ENCODE measurements at regions not wholly inside any gene's neighbourhood (a gene's known extent, or its start where the extent isn't known, plus 50 kb on each side); places are given as distances from the start of the nearest gene placed in this dataset.

DNA sequence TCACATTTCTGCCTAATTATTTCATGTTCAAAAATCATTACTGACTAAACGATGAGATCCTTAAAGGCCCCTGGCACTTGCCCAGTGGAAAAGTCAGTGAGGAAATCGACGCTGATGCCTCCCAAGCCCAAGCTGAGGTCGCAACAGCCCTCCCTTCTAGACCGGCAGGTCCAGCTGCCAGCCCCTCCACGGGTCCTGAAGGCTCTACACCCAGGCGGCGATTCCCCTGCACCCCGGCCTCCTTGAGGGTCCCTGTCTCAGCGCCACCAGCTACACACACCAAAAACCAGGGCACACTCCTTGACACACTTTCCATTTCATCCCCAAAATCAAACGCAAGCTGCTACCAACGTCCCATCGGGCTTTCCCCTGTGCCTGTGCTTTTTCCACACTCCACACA, 200.1 kb upstream of the RNF32 start:
- DNase-seq, result no peak

DNA sequence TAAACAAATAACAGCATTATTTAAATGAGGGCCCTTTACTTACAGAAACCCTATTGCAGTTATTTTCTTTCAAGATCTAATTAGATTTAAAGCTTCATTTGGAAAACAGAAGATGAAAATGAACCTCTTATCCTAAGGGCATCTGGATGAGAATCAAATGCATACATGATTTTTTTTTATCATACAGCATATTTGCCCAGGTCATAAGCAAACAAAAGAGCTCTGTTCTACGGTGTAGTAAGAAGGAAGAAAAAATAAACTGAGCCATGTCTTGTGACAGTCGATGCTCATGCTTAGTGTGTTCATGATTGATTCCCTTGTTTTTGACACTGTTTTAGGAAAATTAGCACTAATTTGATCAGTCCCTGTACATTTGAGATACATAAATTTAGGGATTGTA, 202.6 kb upstream of the RNF32 start:
- no peak for DNase-seq

DNA sequence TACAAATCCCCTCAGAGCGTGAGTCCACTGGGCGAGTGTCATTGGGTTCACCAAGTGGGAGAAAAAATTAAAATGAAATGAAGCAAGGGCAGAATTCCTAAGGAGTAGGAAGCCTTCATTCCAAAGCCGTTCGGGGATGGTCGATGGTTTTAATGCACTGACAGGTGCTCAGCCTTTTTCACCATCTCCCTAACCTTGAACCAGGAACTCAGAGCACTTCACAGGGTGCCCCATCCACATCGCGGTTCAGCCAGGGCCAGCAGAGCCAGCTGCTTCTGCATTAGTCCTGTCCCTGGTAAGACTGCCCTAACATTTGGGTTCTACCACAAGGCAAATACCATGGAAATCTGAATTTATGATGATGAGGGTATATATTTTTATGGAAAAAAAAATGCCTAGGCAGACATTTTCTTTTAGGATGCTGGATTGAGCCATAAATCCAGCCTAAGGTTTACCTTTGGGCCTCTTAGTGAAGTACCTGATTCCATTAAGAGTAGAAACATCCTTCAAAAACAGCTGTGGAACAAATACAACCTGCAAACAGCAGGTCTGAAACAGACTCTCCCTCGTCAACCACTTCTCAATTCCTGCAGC, 203.5 kb upstream of the RNF32 start:
- DNase-seq, result no peak

DNA sequence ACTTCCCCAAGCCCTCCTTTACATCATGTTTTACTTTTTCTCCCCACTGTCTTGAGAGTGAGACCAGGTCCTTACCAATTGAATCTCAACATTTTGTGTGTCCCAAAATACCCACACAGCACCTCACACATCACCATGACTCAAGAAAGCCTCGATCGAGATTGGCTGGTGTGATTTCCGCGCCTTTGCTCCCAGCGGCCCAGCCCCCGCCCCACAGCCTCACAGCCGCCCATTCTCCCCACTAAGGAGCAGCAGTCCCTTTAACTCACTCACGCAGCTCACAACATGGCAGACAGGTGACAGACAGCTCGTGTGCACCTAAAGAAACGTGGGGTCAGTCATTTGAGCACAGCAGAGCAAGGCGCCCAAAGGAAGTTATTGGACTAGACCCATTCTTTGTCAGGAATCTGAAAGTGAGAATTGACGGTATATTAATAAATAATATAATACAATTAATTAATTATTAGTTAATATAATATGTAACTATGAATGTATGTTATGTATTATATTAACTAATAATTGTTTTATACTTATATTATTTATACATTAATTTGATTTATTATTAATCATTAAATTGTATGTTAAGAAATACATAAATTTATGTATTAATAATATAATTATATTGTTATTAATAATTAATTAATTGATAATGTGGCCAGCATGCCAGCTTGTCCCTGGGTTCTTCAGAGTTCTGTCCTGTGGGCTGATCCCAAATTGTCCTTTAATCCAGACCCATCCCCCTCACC, 204.9 kb upstream of the RNF32 start:
- no peak for DNase-seq

DNA sequence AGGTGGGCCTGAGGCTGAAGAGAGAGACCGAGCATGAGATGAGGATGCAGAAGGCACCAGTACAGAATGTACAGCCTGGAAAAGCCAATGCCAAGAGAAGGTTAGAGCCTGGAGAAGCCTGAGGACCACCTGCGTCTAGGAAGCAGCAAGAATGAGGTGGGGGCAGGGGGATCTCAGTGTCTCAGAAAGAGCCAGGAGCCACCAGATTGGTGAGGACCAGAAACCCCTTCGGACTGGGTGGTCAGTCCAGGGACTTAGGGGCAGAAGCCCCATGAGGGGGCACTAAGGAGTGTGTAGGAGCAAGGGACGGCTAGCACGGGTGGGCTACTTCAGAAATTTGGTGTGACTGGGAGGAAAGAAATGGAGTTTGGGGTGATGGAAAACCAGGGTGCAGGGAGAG, 205.9 kb upstream of the RNF32 start:
- no peak for DNase-seq

DNA sequence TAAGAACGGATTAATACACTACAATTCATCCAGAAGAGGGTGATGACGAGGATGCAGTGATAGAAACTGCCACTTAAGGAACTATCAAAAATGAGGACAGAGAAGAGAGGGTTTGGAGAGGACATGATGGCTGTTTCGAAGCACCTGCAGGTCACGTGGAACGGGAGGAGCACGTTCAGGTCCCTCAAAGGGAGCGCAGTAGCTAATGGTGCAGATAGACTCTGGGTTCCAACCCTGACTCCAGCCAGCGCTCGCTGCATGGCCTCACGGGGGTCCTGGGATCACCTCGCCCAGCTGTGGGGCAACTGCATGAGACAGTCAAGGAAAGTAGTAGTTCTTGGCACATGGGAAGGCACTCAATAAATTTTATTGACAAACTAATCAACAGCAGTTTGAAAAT, 208.6 kb upstream of the RNF32 start:
- no peak for DNase-seq

DNA sequence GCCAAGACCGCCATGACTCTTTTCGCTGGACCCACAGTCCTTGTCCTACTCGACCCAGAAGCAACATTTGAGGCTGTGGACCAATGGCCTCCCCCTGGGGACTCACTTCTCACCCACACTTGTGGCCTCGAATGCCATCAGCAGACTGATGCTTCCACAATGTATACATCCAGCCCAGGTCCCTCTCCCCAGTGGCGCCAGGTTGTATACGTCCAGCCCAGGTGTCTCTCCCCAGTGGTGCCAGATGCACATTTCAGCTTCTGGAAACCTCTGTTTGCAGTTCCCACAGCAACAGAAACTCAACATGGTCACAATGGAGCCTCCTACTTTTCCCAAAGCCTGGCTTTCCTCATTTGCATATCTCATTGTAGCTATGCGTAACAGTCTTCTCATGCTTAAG, 210.5 kb upstream of the RNF32 start:
- DNase-seq, result no peak

DNA sequence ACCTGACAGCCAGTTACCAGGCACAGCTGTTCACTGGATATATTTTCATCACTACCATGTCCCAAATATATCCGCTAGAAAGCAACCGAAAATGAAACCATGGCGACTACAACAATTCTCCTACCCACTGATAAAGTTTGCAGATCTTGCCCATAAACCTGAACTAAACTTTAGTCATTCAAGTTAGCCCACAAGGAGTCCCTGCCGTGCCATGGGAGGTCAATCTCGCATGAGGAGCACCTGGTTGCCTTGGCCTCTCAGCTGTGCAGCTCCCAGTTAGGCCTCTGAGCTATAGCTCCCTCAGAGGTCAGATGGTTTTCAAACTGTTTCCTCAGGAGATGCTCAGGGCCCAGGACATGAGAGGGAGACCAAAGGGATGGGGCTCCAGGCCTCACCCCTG, 211.1 kb upstream of the RNF32 start:
- no peak for DNase-seq

DNA sequence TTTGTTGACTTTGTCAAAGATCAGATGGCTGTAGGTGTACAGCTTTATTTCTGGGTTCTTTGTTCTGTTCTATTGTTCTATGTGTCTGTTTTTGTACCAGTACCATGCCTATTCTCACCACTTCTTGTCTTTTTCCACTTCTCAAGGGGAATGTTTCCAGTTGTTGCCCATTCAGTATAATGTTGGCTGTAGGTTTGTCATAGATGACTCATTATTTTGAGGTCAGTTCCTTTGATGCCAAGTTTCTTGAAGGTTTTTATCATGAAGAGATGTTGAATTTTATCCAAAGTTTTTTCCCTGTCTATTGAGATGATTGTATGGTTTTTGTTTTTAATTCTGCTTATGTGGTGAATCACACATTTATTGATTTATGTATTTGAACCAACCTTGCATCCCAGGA, 216.7 kb upstream of the RNF32 start:
- DNase-seq, result no peak

DNA sequence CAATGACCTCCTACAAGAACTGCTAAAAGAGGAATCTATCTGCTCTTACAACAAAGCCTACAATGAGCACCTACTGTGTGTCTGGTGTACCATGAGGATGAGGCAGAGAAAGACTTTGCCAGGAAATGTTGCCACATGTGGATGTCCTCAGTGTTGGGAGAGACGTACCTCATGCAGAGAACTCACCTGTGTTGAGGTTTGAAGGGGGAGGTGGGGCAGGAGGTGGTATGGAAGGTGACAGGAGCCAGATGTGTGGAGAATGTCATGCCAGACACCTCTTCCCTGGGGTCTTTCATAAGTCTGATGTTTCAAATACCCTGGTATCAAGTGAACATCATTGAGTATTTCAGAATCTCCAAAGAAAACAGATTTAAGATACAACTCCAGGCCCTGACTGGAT, 220.1 kb upstream of the RNF32 start:
- no peak for DNase-seq

DNA sequence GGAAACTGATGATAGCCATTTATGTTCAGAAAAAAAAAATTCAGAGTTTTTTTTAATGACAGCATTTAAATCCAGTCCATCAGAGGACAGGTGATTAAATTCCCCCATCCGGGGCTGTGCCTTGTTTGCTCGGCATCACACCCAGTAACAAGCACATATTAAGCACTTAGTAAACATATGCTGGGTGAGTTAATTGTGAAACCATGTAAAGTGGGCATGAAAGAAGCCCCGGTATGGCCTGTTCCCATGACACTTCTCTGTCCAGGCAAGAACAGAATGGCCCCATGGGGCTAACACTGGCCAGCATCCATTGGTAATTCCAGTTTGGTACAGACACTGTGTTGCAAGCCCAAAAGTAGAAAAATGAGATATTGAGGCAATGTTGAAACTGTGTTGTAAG, 220.8 kb upstream of the RNF32 start:
- DNase-seq, result no peak

DNA sequence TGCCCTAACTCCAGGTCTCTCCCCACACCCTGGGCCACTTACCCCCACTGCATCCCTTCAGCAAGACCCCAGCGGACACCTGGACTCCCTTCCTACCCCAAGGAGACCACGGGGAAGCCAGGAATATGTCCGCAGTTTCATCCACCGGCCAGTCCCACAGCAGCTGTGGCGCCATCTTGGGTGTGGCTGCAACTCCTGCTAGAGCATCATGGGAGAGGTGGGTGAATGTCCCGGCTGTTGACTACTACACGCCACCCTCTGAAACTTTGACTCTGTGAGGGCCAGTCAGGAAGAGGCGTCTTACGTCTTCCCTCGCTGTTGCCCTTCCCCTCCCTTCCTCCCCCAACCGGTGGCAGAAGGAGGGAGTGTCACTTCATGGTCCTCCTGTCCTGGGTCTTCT, 238.3 kb upstream of the RNF32 start:
- DNase-seq, result no peak

DNA sequence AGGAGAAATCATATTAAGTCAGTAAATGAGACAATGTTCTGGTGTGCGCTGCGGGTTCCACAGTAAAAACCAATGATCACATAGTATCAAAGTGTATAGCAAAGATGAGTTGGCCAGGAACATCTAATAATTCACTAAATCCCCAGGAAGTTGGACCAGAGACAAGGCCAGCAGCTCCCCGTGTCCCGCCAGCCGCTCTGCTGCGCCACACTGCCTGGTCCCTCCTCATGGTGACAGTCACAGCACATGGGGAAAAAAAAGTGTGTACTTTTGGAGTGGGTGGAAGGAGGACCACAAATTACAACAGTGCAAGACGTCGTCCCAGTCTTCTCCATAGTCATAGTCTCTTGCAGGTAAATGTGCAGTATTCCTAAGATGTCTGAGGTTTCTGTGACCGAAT, 239.0 kb upstream of the RNF32 start:
- DNase-seq, result no peak

DNA sequence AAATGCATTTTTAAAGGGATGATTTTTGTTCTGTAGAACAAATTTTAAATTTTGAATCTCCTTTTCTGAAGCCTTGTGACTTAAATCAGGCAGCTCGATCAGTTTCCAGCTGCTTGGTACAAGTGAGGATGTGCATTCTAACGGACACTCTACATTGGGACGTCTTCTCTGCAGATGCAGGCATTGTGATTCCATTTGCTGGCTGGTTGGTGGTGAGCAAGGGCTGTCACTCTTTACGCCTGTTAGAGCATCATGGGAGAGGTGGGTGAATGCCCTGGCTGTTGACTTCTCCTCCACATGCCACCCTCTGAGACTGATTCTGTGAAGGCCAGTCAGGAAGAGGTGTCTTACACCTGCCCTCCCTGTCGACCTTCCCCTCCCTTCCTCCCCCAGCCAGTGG, 240.5 kb upstream of the RNF32 start:
- no peak for DNase-seq

DNA sequence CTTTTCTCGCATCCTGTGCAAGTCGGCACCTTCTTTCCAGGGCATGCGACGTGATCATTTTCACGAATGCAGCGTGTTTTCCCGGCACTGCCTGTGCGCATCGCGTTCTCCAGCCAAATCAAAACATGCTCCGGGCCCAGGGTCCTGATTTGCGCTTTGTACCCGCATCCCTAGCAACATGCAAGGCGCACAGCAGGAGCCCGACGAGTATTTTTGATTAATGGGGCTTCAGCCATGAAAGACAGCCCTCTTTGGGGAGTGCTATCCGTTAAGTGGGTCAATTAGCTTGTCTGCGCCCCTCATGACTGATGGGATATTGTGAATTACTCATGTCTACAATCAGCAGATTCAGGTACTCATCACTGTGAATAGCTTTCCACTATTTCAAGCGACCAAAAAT, 243.3 kb upstream of the RNF32 start:
- no peak for DNase-seq

DNA sequence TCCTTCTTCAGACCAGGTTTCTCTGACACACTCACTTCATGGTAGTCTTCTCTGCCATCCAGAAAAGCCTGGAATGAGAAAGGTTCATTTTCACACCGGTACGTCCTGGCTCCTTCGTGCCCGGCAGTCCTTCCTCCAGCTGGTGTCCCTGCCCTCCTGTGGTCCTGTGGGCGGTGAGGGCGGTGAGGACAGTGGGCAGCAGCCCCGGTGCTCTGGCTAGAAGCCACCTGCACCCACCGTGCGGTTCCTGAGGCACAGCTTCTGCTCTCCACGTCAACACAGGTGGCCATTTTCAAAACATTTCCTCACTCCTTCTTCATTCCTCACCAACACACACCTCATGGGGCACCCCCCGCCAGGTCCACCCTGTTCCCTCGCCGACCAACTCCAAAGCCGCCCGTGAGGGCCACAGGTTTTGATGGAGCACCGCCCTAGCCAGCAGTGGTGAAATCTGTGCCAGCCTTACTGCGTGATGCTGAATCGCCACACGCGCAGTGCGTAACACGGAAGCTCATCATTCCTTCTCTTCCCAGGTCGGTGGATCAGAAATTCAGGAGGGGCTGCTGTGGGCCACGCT, 251.4 kb upstream of the RNF32 start:
- DNase-seq, result no peak

DNA sequence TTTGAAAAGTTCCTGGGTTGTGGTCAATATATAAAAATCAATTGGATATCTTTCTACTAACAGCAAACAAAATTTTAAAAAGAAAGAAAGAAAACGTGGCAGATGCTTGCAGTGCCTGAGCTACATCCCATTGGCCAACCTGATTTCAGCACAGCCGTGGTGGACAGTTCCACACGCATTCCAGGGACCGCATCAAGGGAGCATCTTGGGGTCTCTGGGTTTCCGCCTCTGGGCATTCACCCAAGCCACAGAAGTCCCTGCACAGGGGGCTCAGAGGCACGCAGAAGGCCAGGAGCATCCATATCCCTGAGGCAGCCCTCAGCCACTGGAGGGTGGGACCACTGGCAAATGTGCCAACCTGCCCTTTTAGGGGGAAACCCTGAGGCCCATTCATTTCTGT, 254.5 kb upstream of the RNF32 start:
- DNase-seq, result no peak

DNA sequence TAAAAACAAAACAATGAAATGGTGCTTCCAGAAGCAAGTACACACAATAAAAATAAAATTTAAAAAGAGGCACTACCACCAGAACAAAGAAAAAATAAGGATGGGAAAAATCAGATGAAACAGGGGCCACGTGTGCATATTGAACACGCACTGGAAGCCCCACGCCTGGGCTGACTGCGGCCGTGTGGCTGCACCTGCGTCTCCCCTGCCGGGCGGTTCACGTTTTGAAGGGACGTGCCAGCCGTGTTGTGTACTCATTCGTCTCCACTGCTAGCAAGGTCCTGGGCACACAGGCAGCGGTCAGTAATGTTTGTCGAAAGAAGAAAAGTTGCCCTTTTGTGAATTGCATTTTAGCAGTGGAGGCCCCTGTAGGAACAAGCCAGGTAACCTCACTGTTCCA, 255.9 kb upstream of the RNF32 start:
- no peak for DNase-seq

DNA sequence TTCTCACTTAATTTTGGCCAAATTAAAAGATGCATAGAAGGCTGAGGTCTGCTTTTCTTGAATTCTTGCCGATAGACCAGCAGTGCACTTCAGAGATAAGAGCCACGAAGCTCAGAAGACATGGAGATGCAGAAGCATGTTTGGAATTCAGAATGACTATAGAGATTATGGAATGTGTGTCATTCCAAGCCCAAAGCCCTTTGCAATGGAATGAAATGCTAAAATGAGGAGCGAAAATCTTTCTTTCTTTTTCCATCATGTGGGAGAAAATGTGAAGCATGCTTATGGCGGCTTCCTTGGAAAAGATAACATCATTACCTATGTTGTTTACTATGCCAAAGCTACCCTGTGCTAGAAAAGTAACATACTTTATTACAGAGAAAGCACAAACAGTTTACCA, 257.0 kb upstream of the RNF32 start:
- no peak for DNase-seq

DNA sequence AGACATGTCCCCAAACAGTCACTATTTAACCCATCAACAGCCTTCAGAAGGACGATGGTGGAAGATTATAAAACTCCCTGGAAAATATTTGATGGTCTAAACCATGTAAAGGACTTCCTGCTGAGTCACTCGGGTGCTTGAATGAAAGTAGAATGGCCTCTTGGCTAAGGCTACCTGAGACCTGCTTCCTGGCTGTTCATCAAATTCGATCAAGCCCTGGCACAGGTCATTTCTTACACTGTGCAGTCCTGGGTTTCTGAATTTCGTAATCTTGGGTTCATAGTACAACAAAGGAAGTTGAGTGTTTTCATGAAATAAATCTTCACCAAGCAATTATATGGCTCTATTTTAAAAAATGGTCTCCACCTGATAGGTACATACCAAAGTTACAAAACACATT, 260.3 kb upstream of the RNF32 start:
- no peak for DNase-seq

DNA sequence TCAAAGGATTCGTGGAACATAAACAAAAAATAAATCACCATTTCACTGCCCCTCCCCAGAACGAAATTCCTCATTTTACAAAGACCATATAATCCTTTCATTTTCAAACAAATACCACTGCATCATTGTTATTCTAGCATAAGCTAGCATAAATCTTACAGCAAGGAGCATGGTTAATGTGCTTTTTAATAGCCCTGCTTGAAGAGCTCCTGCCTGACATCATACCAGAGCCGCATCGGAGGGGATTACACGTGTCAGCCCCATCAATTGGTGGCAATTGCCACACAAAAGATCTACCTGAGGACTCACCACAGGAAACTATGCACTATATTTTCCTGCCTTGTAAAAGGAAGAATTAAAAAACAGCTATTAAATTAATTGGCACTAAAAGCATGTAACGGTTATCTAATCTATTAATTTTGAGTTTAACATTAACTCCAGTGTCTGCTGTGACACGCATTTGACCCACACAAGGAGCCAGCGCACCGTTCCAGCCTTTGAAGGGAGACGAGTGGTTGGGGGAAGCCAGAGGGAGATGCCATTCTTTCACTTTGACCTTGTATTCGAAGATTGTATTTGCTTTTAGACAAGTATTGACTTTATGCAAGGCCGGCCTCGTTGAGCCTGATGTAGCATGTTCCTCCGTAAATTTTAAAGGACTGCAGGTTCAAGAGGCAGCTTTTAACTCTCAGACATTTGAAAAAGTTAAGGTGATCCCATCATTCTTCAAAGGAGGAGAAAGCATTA, 261.1 kb upstream of the RNF32 start:
- DNase-seq, result no peak

DNA sequence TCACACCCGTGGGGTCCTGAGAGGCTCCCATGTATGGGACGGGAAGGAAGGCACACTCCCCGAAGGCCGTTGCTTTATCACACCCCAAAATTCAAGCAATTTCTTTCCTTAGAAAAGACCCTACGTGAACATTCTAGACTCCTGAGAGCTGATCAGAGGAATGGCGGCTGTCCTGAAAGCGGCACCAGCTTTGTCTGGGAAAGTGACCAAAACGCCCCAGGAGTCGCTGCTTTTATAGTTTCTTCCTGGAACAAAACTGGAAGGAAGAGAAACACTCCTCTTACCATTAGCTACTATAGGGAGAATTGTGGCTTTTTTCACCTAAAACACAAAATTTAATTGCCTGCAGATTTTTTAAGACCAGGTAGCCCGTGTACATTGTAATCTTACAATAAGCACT, 261.8 kb upstream of the RNF32 start:
- no peak for DNase-seq

DNA sequence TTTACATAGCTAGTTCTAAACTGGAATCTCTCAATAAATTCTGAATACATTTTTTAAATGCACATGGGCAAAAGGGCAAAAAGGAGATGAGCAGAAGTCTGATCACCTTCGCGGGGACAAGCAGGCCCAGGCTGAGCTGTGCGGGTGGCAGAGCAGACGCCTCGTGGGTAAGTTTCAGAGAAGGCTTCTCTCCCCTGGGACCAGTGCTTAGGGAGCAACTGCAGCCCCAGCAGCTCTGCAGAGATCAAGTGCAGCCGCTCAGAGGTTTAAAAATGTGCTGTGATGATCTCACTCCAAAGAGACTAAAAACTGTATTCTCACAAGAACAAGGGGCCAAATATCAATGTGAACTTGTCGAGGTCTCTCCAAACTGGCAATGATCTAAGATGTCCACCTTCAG, 264.3 kb upstream of the RNF32 start:
- no peak for DNase-seq

DNA sequence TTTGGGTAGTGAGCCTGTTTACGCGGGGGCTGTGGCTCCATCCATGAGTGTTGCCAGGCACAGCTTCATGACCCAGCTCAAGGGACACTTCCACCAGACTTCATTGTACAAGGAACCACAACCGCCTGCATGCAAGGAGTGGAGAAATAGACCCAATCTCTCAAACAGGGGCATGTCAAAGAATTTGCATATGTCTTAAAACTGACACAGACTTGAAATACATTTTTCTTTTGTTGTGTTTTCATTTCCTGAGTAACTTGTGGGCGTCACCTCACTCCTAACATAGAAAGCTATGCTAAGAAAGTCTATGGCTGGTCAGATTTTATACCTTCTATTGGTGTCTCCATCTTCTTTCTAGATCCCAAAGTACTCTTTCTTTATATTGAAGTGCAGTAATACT, 266.2 kb upstream of the RNF32 start:
- DNase-seq, result no peak

Data from KG1 (cell line).